Vagina (tissue), 2 donors: ENCODE measurements at regions not wholly inside any gene's neighbourhood (a gene's known extent, or its start where the extent isn't known, plus 50 kb on each side); places are given as distances from the start of the nearest gene placed in this dataset.
"Not testable (repeated sequence)": the region's sequence is repeated elsewhere in the genome, so short reads cannot be mapped to it uniquely, and the experiment has no call there.

ENCODE experiments used
- DNase-seq, 2 donors: peaks; one replicate each; pipeline ENCODE4 v3.0.0-alpha.2; 2017; ENCODE audit errors: extremely low spot score in 2 of 2
- H3K27ac ChIP-seq: fragments of 200-600 bp; sonication (generic); one replicate; pipeline ENCODE4 v1.5.1; 2019
- H3K27me3 ChIP-seq: fragments of 200-600 bp; sonication (generic); one replicate; pipeline ENCODE4 v1.5.1; 2019
- H3K36me3 ChIP-seq, 2 donors: fragments of 200-600 bp; sonication (generic); one replicate each; pipeline ENCODE4 v1.5.1; 2017 to 2019
- H3K4me1 ChIP-seq: fragments of 200-600 bp; sonication (generic); one replicate; pipeline ENCODE4 v1.5.1; 2019
- H3K4me3 ChIP-seq, 2 donors: fragments of 200-600 bp; sonication (generic); 1 replicate in 1 of 2; 2 replicates in 1 of 2; pipeline ENCODE4 v1.5.1; 2016 to 2019
- H3K9me3 ChIP-seq: fragments of 200-600 bp; sonication (generic); one replicate; pipeline ENCODE4 v1.5.1; 2019
- CTCF ChIP-seq, 3 experiments: fragments of 450-650 bp in 2 of 3; fragments of 200-600 bp in 1 of 3; sonication (generic) in 1 of 3; IDR thresholded peaks; one replicate each; pipeline ENCODE4 v1.5.1; 2017 to 2019; ENCODE audit warnings: antibody characterized with exemption in 3 of 3, mild to moderate bottlenecking in 2 of 3, moderate library complexity in 2 of 3
- POLR2A ChIP-seq, 2 donors: fragments of 450-650 bp; IDR thresholded peaks; one replicate each; pipeline ENCODE4 v1.6.1; 2017; ENCODE audit warnings: antibody characterized with exemption in 2 of 2, mild to moderate bottlenecking in 2 of 2, moderate library complexity in 2 of 2
- POLR2AphosphoS5 ChIP-seq, 2 donors: sonication (generic); formaldehyde crosslinking; IDR thresholded peaks; one replicate each; pipeline ENCODE4 v1.9.0; 2017; ENCODE audit warnings: antibody characterized with exemption in 2 of 2, mild to moderate bottlenecking in 2 of 2, low read depth in 1 of 2; ENCODE audit not compliant: insufficient read depth in 1 of 2
- intact Hi-C: fragments of 100-400 bp; cut with DNase I; formaldehyde crosslinking; loops from one replicate; pipeline ENCODE4 v1.15.1; 2023

GRCh38 chr6:141199074-141199473 is 933.7 kb upstream of the GJE1 start:
- no peak for DNase-seq
- Histone ChIP-seq H3K27me3 (no peaks in the 10 kb centered on the region), H3K36me3 (no peaks in the 10 kb centered on the region), H3K9me3 (no peaks in the 10 kb centered on the region), H3K27ac (no peak overlapping the region), H3K4me1 (no peaks in the 10 kb centered on the region), H3K4me3 (no peak overlapping the region)
- TF ChIP-seq POLR2AphosphoS5 (IDR thresholded peaks at IDR 0.05; ENCODE audit: insufficient read depth in 1 of 2, low read depth in 1 of 2) (no peak), POLR2A (IDR thresholded peaks at IDR 0.05) (no peak), CTCF (IDR thresholded peaks at IDR 0.05) (no peak)
- intact Hi-C loops: no loop called here

- H3K36me3 ChIP-seq: no peaks in the 10 kb centered on the region
- no peaks in the 10 kb centered on the region for H3K27me3 ChIP-seq
- intact Hi-C loops: no loop called here
- no peak for TF ChIP-seq CTCF (IDR thresholded peaks at IDR 0.05)
- no peak for TF ChIP-seq POLR2A (IDR thresholded peaks at IDR 0.05)
- TF ChIP-seq POLR2AphosphoS5 (IDR thresholded peaks at IDR 0.05; ENCODE audit: insufficient read depth in 1 of 2, low read depth in 1 of 2): no peak
- no peaks in the 10 kb centered on the region for H3K9me3 ChIP-seq
- no peak overlapping the region for H3K27ac ChIP-seq
- DNase-seq: no peak
- no peak overlapping the region for H3K4me3 ChIP-seq
- no peaks in the 10 kb centered on the region for H3K4me1 ChIP-seq
These were observed 937.4 kb upstream of the GJE1 start for GRCh38 chr6:141195251-141195832.

- Histone ChIP-seq H3K36me3 (no peaks in the 10 kb centered on the region), H3K4me1 (no peaks in the 10 kb centered on the region), H3K27ac (no peak overlapping the region), H3K27me3 (no peaks in the 10 kb centered on the region), H3K9me3 (no peaks in the 10 kb centered on the region), H3K4me3 (no peak overlapping the region)
- no peak for DNase-seq
- intact Hi-C loops: no loop called here
- TF ChIP-seq POLR2A (IDR thresholded peaks at IDR 0.05) (no peak), POLR2AphosphoS5 (IDR thresholded peaks at IDR 0.05; ENCODE audit: insufficient read depth in 1 of 2, low read depth in 1 of 2) (no peak)
These were observed 949.4 kb upstream of the GJE1 start for GRCh38 chr6:141183368-141183767.

GRCh38 chr6:141175458-141175857 is 957.3 kb upstream of the GJE1 start:
- H3K27ac ChIP-seq, H3K27me3 ChIP-seq, H3K4me3 ChIP-seq, H3K4me1 ChIP-seq, intact Hi-C loops, DNase-seq, H3K9me3 ChIP-seq, H3K36me3 ChIP-seq: not testable (repeated sequence)

GRCh38 chr6:141174932-141175331 is 957.8 kb upstream of the GJE1 start:
- H3K4me3 ChIP-seq: no peak overlapping the region
- DNase-seq: no peak
- intact Hi-C loops: no loop called here
- TF ChIP-seq POLR2AphosphoS5 (IDR thresholded peaks at IDR 0.05; ENCODE audit: insufficient read depth in 1 of 2, low read depth in 1 of 2) (no peak), POLR2A (IDR thresholded peaks at IDR 0.05) (no peak), CTCF (IDR thresholded peaks at IDR 0.05) (no peak)
- H3K27ac ChIP-seq: no peak overlapping the region
- no peaks in the 10 kb centered on the region for H3K36me3 ChIP-seq
- H3K4me1 ChIP-seq: no peaks in the 10 kb centered on the region
- no peaks in the 10 kb centered on the region for H3K27me3 ChIP-seq
- no peaks in the 10 kb centered on the region for H3K9me3 ChIP-seq

- intact Hi-C loops: no loop called here
- H3K4me3 ChIP-seq: no peak overlapping the region
- H3K27me3 ChIP-seq: no peaks in the 10 kb centered on the region
- H3K9me3 ChIP-seq: no peaks in the 10 kb centered on the region
- DNase-seq: no peak
- H3K4me1 ChIP-seq: no peaks in the 10 kb centered on the region
- no peak for TF ChIP-seq POLR2A (IDR thresholded peaks at IDR 0.05)
- no peak for TF ChIP-seq POLR2AphosphoS5 (IDR thresholded peaks at IDR 0.05; ENCODE audit: insufficient read depth in 1 of 2, low read depth in 1 of 2)
- TF ChIP-seq CTCF (IDR thresholded peaks at IDR 0.05): no peak
- H3K36me3 ChIP-seq: no peaks in the 10 kb centered on the region
- no peak overlapping the region for H3K27ac ChIP-seq
These were observed 959.2 kb upstream of the GJE1 start for GRCh38 chr6:141173529-141173928.
